ENCODE measurements at regions not wholly inside any gene's neighbourhood (a gene's known extent, or its start where the extent isn't known, plus 50 kb on each side); places are given as distances from the start of the nearest gene placed in this dataset.

DNA sequence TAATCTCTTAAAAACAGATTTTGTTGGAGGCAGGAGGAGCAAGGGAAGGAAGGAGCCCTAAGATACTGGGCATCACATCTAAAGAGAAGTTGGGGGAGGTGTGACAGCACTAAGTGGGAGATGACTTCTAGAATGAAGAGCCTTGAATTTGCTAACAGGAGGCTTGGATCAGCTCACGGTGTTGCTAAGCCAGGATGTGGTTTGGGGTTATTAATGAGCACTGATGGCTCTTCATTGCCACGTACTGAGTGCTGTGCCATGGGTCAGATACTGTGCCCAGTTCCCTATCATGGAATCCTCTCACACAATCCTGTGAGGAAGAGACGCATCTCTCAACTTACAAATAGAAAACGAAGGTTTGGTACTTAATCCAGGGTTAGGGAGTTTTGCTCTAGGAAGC is 78.5 kb downstream of the C7orf25 start:
- Histone ChIP-seq H3K27me3 (peaks cover 9% of the 10 kb centered on the region), H3K4me1 (no peaks in the 10 kb centered on the region), H3K9me3 (no peaks in the 10 kb centered on the region), H3K36me3 (no peaks in the 10 kb centered on the region), H3K4me3 (ENCODE audit: low read depth, low read length) (no peak overlapping the region)
- no peak for DNase-seq
- TF ChIP-seq, protein P1, sequence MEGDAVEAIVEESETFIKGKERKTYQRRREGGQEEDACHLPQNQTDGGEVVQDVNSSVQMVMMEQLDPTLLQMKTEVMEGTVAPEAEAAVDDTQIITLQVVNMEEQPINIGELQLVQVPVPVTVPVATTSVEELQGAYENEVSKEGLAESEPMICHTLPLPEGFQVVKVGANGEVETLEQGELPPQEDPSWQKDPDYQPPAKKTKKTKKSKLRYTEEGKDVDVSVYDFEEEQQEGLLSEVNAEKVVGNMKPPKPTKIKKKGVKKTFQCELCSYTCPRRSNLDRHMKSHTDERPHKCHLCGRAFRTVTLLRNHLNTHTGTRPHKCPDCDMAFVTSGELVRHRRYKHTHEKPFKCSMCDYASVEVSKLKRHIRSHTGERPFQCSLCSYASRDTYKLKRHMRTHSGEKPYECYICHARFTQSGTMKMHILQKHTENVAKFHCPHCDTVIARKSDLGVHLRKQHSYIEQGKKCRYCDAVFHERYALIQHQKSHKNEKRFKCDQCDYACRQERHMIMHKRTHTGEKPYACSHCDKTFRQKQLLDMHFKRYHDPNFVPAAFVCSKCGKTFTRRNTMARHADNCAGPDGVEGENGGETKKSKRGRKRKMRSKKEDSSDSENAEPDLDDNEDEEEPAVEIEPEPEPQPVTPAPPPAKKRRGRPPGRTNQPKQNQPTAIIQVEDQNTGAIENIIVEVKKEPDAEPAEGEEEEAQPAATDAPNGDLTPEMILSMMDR (IDR thresholded peaks at IDR 0.05; ENCODE audit: low read depth, low read length), result no peak

DNA sequence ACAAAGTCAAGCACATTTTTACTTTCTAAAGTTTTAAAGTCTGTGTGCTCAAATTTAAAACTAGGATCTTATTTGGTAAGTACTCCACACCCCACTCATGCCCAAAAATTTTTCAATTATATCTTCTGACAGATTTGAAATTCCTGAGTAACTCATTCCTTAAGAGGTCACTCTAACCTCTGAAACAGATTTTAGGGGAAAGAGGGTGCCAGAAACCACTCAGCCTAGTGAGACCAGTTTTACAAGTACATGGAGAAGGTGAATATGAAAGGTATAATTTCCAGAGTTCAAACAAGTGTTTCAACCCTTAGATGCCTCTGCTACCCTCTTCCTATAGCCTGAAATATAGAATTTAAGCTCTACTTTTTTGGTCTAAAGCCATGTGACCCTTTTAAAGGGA is 79.2 kb downstream of the C7orf25 start:
- Histone ChIP-seq H3K4me1 (no peaks in the 10 kb centered on the region), H3K9me3 (no peaks in the 10 kb centered on the region), H3K27me3 (peaks cover 9% of the 10 kb centered on the region), H3K4me3 (ENCODE audit: low read depth, low read length) (no peak overlapping the region), H3K36me3 (no peaks in the 10 kb centered on the region)
- TF ChIP-seq, protein P1 (IDR thresholded peaks at IDR 0.05; ENCODE audit: low read depth, low read length), result no peak
- DNase-seq, result no peak

DNA sequence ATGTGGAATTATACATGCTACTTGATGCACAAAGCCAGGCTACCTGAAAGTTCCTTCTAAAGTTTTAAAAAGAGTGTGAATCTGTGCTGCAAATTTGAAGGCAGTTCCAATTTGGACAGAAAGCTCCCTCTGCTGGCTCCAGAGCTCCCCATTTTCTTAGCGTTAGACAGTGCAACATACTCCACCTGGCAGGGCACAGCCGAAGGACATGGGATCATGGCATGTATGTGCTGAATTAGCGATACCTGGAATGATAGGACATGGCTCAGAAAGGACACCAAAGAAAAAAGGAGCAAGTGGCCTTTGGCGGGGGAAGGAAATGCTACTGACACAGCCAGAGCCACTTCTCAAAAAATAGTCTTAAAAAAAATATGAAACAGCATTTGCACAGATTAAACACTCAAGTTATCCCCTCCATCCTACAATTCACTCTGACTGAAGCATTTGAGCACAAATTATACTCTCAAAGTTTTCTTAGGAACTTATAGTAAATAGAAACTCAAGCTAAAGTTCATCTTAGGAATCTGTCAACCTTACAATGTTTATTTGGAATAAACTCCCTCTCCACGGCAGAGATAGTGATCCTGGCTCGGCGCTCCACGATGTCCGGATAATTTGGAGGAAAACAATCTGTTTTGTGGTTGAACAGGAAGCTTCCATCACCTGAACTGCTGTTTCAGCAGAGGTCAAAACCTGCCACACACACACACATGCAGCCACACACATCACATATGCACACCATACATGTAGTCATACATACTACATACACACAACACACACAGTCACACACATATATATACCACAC is 80.0 kb downstream of the C7orf25 start:
- peaks cover 9% of the 10 kb centered on the region for H3K27me3 ChIP-seq

DNA sequence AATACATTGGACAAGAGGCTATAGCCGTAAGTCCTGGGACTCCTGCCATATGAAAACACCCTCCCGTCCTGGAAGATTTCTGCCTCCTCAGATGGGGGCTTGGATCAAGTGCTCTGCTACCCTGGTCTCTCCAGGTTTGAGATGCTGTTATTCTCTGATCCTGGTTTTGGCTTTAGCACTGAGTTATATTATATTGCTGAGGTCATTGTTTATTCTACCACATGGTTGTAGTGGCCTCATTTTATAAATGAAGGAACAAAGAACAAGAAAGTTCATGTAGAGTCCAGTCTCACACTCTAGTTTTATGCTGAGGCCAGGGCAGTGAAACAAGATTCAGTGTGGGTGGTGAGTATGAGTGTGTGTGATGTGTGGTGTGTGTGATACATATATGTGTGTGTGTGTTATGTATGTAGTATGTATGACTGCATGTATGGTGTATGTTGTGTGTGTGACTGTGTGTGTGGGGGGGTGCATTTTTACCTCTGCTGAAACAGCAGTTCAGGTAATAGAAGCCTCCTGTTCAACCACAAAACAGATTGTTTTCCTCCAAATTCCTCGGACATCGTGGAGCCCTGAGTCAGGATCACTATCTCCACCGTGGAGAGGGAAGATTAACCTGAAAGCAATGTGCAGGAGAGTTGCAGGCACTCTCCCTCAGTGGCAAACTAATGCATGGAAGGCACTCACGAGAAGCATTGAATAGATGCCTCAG is 80.7 kb downstream of the C7orf25 start:
- no peaks in the 10 kb centered on the region for H3K9me3 ChIP-seq
- TF ChIP-seq, protein P1 (IDR thresholded peaks at IDR 0.05; ENCODE audit: low read depth, low read length), result no peak
- H3K4me1 ChIP-seq, result no peaks in the 10 kb centered on the region
- peaks cover 9% of the 10 kb centered on the region for H3K27me3 ChIP-seq
- DNase-seq, result no peak
- H3K4me3 ChIP-seq (ENCODE audit: low read depth, low read length), result no peak overlapping the region
- H3K36me3 ChIP-seq, result no peaks in the 10 kb centered on the region

More for the DNA sequence above, 80.0 kb downstream of the C7orf25 start:
- Histone ChIP-seq H3K4me3 (ENCODE audit: low read depth, low read length) (no peak overlapping the region), H3K4me1 (no peaks in the 10 kb centered on the region), H3K36me3 (no peaks in the 10 kb centered on the region), H3K9me3 (no peaks in the 10 kb centered on the region)
- TF ChIP-seq, protein P1 (IDR thresholded peaks at IDR 0.05; ENCODE audit: low read depth, low read length), result peak; percentile 48
- no peak for DNase-seq

DNA sequence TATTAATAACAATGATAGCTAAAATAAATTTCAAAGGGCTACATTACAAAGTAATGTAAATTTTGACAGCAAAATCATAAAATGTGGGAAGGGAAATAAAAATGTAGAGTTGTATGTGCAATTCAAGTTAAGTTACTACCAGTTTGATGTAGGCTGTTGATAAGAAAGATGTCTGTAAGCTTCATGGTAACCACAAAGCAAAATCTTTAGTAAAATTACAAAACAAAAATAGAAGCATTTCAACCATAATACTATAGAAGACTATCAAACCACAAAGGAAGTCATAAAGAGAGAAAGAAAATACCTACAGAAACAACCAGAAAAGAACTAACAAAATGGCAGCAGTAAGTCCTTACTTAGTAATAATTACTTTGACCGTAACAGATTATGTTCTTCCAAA is 99.1 kb downstream of the C7orf25 start:
- H3K9me3 ChIP-seq, result no peaks in the 10 kb centered on the region
- TF ChIP-seq, protein P1 (IDR thresholded peaks at IDR 0.05; ENCODE audit: low read depth, low read length), result no peak
- H3K4me1 ChIP-seq, result no peaks in the 10 kb centered on the region
- no peak overlapping the region for H3K4me3 ChIP-seq (ENCODE audit: low read depth, low read length)
- no peaks in the 10 kb centered on the region for H3K27me3 ChIP-seq
- DNase-seq, result no peak
- no peaks in the 10 kb centered on the region for H3K36me3 ChIP-seq

DNA sequence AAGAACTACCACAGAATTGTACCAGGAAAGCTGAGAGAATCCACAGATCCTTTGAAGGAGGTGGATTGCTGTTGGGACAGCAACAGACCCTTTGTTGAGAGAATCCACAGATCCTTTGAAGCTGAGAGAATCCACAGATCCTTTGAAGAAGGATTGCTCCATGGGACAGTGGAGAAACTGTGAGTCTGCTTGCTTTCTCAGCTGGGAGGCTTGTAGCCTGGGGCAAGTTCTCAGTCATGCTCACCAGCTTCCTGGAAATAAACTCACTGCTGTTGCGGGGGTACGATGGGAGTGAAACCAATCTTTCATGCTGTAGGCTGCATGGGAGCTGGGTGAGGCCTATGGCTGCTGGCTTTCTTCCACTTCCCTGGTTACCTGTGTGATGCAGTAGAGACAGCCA is 106.3 kb downstream of the C7orf25 start:
- H3K27me3 ChIP-seq, result no peaks in the 10 kb centered on the region
- no peaks in the 10 kb centered on the region for H3K4me1 ChIP-seq
- no peak for DNase-seq
- TF ChIP-seq, protein P1 (IDR thresholded peaks at IDR 0.05; ENCODE audit: low read depth, low read length), result no peak
- H3K4me3 ChIP-seq (ENCODE audit: low read depth, low read length), result no peak overlapping the region
- no peaks in the 10 kb centered on the region for H3K36me3 ChIP-seq
- H3K9me3 ChIP-seq, result no peaks in the 10 kb centered on the region
